ENCODE measurements at regions not wholly inside any gene's neighbourhood (a gene's known extent, or its start where the extent isn't known, plus 50 kb on each side); places are given as distances from the start of the nearest gene placed in this dataset.
"Not testable (repeated sequence)": the region's sequence is repeated elsewhere in the genome, so short reads cannot be mapped to it uniquely, and the experiment has no call there.

DNA sequence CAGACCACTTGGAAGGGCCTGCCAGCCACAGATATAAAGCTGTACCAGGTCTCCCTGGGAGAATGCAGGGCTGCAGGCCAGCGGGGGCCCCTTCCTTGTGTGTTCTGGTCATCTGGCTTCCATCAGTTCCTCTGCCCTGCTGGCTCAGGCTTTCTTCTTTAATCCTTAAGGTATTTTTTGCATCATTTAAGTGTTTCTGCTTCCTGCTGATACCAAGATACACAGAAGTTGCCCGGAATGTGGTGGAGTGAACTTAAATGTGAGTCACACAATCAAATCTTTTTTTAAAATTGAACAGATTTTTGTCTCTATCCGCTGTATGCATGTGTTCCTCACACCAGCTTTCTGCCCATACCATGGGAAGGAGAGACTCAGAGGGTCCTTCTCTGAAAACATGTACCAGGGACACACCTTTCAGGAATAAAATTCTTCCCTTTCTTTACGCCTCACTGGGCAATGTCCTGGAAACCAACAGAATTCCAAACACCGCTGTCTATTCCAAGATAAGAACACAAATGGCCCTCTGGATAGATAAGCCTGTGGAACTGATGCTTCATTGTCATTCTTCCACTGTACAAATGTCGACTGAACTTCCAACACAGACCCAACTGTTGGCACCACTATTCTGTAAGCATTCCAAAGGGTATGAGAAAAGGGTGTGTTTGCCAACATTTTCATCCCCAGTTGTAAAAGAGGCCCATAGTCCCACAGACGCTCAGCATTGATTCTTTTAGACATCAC is 206.2 kb upstream of the MYLIP start:
- DNase-seq = no peak

DNA sequence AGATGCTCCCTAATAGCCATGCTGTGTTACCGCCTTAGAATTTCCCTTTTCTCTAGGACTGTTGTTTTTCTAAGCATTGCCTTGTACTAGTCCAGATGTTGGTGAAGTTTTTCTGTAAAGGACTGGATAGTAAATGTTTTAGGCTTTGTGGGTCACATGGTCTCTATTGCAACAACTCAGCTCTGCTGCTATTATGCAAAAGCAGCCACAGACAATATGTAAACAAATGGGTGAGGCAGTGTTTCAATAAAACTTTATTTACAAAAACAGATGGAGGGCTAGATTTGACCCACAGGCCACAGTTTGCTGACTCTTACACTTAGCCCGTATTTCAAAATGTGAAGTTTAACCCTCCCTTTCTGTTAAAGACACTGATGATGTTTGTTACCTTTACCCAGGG is 207.6 kb upstream of the MYLIP start:
- no peak for DNase-seq

DNA sequence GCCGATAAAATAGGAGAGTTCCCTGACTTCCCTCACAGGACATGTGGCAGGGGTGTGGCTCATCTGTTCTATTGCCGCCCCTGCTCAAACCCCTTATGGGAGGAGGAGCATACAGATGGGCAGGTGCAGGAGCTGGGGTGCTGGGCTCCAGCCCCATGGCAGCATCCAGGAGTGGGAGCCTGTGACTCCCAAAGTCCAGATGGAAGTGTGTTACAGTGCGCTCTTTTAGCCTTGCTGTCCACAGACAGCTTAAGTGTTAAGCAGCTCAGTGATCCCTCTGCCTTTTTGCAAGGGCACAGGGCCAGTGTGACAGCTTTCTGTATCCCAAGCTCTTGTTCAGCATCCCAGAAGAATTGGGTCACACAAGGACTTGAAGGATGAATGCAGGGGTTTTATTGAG is 212.3 kb upstream of the MYLIP start:
- no peak for DNase-seq

DNA sequence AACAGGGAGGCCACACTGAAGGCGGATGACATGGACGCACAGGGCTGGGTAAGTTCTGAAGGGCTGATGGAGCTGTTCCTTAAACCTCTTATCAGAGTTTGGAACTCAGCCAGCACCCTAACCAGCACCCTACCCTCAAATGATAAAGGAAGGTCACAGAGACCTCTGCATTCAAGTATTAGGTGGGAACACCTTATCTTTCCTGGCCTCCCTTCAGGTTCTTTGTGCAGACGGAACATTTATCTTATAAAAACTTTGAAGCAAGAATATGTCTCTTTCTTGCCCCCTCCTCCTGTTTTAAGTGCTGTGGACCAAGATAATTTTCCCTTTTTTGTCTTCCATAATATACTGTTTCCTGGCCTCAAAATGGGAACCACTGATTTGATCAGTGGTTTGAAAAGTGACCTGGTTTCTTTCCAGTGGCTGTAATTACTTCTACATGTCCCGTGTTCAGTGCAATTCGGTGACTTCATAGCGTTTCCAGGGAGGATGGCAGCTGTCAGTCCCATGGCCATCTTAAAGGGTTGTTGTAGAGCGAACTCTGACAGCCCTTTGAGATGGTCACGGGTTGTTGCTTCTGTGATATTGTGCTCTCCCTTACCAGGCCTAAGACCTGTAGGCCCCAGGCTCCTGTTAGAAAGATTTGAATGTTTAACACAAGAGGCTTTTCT is 213.2 kb upstream of the MYLIP start:
- no peak for DNase-seq

DNA sequence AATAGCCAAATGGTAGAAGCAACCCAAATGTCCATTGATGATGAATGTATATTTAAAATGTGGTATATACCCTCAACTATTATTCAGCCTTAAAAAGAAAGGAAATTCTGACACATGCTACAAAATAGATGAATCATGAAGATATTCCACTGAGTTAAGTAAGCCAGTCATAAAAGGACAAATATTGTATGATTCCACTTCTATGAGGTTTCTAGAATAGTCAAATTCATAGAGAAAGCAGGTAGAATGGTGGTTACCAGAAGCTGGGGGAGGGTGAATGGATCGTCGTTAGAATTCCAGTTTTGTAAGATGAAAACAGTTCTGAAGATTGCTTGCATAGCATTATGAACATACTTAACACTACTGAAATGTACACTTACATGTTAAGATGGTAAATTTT is 214.3 kb upstream of the MYLIP start:
- DNase-seq = no peak

DNA sequence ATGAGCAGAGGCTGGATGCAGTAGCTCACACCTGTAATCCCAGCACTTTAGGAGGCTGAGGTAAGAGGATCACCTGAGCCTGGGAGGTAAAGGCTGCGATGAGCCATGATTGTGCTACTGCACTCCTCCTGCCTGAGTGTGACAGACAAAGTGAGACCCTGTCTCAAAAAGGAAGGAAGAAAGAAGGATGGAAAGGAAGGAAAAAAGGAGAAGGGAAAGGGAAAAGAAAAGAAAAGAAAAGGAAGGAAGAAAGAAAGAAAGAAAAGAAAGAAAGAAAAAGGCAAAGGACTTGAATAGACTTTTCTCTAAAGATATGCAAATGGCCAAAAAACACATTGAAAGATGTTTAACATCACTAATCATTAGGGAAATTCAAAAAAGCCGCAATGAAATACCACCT is 215.3 kb upstream of the MYLIP start:
- DNase-seq = no peak

DNA sequence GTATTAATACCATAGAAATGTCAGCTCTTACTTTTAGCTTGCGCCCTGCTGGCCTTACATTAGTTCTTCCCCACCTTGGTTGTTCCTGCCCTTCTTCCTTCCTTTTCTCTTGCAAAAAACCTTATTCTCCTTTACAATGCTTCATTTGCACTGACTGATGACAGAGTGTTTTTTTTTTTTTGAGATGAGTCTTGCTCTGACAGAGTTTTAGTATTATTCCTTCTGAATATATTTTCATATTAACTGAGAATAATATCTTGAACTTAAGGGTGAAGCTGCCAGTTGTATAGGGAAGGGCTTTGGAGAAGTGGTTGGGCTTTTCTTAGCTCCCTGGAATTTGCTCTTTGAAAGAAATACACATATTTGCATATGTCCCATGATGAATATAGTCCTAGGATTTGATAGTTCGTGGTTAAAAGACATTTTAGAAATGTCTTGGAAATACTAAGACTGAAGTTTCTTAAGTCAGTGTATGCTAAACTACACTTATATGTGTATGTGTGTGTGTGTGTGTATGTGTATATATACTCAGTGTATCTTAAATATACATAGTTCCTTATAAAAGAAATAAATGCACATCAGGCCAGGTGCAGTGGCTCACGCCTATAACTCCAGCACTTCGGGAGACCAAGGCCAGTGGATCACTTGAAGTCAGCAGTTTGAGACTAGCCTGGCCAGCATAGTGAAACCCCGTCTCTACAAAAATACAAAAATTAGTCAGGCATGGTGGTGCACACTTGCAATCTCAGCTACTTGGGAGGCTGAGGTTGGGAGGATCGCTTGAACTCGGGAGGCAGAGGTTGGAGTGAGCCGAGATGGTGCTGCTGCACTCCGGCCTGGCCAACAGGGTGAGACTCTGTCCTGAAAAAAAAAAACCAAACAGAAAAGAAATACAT is 216.1 kb upstream of the MYLIP start:
- no peak for DNase-seq

DNA sequence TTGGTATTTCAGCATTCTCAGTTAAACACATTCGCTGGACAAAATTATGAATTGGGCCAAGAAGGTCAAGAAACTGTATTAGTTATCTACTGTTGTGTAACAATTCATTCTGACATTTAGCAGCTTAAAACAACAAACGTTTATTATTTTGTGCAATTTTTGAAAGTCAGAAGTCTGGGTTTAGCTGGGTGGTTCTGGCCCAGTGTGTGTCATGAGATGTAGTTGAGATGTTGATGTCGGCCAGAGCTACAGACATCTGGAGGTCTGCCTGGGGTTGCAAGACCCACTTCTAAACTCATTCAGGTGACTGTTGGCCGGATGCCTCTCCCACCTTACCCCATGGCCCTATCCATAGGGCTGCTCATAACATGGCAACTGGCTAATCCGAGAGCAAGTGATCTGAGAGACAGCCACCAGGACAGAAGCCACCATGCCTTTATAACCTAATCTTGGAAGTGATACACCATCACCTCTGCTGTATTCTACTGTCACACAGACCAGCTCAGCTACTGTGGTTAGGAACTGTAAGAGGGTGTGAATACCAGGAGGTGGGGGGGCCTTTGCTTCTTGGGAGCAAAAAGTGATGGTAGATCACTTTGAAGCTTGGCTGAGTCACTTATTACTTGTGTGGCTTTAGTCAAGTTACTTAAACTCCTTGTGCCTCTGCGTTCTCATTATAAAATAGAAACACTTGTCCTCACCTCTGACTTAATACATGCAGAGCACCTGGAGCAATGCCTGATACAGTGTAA is 217.0 kb upstream of the MYLIP start:
- DNase-seq = no peak

DNA sequence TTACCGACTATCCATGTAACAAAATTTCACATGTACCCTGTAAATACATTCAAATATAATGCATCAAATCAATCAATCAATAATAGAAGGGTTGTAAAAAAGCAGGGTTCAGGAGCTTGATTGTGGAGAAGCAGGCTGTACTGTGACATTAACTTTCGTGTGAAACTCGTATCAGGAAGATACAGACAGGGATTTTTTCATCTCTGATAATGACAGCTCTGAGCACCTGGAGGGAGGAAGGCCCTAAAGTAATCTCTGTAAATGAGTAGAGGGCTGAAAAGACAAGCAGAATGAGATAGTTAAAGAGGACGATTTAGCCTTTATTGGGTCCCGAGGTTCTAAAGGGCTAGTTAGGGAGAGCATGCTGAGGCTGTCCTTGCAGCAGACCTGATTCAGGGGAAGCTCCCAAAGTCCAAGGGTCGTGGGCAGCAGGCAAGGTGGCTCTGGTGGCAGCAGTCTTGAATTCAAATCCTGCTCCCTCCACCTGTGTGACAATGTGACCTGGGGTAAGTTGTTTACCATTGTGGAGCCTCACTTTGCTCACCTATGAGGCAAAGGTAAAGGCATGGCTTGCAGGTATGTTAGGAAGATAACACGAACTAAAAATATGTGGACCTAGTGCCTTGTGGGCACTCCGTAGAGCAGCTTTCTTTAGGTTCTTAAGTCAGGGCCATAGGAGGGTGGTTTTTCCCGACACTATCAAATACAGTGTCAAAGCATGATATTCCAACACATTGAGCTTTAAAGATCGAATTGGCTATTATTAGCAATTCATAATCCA is 219.4 kb upstream of the MYLIP start:
- DNase-seq = no peak

DNA sequence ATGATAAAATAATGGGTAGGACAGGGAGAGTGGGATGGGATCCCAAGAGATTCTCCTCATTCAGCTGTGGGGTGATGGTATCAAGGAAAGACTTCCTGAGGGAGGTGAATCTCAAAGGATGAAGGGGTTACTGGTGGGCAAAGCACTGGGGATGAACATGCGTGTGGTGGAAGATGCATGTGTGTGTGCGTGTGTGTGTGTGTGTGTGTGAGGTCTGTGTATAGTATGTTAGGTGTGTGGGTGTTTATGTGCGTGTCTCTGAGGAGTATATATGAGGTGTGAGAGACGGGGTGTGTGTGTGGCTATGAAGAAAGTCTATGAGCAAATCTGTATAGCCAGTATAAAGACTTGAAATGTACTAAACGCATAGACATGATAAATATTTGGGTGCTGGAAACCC is 220.0 kb upstream of the MYLIP start:
- DNase-seq = no peak

DNA sequence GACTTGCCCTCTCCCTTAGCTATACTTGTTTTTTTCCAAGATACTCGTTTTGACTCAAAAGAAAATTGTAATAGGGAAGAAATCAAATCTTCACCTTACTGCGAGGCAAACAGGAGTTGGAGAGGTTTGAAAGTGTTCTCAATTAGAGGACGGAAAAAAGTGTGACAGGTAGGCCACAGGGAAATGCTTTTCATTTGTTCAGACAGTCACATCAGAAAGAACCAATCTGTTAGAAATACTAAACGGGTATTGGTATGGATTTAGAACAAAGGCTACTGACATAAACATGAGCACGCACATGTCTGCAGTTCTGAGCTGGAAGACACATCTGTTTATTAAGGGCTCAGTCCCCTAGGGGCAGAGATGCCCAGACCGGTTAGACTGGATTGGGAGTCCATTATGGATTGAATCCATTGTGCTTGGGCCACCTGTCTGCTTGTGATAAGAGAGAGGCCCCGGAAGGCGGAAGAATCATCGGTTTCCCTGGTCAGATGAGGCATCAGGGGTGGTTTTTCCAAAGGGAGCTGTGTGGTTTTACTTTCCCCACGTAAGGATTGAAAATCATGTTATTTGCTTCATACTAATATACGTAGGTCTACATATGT is 220.9 kb upstream of the MYLIP start:
- no peak for DNase-seq

DNA sequence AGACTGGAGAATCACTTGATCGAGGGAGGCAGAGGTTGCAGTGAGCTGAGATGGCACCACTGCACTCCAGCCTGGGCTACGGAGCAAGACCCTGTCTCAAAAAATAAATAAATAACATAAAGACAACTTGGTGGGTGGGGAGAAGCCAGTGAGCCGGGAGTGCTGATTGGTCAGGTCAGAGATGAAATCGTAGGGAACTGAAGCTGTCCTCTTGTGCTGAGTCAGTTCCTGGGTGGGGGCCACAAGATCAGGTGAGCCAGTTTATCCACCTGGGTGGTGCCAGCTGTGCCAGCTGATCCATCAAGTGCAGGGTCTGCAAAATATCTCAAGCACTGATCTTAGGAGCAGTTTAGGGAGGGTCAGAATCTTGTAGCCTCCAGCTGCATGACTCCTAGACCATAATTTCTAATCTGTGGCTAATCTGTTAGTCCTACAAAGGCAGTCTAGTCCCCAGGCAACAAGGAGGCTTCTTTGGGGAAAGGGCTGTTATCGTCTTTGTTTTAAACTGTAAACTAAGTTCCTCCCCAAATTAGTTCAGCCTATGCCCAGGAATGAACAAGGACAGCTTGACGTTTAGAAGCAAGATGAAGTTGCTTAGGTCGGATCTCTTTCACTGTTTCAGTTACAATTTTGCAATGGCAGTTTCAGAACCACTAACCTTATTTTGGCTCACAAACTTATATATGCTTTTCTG is 221.5 kb upstream of the MYLIP start:
- not testable (repeated sequence) for DNase-seq

DNA sequence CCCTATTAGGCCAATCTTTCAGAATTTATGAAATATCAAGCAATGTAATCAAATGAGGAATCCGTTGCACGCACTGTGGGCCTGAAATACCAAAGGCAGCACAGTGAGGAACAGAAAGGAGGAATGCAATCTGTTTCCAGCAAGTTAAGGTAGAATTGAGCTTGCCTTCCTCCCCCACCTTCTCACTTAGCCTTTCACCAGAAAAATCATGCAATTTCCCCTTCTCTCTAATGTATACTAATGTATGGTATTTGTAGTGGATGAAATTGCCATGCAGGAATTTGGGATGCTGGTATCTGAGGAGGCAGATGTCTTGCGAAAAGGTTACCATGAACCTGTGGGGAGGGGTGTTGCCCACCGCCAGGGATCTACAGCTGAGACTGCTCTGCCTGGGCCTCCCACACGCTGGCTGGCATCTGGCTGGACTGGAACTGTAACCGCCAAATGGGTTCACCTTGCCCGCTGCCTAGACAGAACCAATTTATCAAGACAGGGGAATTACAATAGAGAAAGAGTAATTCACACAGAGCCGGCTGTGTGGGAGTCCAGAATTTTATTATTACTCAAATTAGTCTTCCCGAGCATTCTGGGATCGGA is 222.4 kb upstream of the MYLIP start:
- DNase-seq = no peak

DNA sequence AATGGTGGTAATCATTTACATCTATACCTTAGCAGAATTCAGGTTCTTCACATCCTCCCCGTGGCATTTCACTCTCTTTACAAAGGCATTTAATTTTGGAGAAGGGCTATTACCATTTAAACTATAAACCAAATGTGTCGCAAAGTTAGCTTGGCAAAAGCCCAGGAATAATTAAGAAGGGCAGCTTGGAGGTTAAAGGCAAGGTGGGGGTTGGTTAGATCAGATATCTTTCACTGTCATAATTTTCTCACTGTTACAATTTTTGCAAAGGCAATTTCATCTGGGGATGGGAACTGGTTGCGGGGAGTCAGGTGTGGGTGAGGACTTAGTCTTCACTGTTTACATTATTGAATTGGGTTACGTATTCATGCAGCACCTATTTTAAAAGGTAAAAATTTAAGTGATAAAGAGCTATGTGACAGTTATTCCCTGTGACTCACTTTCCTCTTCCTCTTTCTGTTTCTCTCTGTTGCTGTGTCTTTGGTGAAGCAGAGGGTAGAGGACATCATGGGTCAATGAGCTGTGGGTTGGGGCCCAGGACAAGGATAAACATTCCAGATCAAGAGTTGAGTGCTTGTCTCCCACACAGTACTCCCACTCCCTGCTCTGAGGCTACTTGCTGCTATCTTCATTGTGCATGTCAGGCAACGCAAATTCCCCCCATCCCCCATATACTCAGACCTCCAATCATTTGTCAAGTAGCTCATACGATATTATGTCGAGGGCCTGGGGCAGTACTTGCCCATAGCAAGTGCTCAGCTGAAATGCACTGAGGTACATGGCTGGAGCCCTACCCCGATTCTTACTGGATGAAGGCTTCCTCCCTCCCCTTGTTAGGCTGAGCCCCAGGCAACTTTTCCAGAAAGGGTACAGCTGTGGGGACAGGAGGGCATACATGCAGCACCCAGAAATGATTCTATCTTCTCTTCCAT is 223.1 kb upstream of the MYLIP start:
- no peak for DNase-seq

DNA sequence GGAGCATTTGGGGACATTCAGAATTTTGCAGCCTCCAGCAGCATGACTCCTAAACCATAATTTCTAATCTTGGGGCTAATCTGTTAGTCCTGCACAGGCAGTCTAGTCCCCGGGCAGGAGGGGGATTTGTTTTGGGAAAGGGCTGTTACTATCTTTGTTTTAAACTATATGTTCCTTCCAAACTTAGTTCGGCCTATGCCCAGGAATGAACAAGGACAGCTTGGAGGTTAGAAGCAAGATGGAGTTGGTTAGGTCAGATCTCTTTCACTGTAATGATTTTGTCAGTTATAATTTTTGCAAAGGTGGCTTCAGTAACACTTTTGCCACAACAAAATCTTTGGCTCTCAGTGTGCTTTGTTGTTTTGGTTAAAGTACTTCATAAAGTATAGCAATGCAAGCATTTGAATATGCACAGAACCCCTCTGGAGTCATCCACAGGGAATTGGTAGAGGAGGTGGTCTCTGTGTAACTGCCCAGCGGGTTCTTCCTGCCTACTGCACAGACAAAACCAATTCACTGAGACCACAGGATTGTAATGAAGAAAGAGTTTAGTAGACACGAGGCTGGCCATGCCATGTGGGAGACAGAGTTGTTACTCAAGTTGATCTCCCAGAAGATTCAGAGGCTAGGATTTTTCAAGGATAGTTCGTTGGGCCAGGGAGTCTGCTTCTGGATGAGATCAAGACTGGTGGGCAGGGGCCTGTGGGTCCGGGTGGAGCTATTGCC is 224.1 kb upstream of the MYLIP start:
- no peak for DNase-seq

DNA sequence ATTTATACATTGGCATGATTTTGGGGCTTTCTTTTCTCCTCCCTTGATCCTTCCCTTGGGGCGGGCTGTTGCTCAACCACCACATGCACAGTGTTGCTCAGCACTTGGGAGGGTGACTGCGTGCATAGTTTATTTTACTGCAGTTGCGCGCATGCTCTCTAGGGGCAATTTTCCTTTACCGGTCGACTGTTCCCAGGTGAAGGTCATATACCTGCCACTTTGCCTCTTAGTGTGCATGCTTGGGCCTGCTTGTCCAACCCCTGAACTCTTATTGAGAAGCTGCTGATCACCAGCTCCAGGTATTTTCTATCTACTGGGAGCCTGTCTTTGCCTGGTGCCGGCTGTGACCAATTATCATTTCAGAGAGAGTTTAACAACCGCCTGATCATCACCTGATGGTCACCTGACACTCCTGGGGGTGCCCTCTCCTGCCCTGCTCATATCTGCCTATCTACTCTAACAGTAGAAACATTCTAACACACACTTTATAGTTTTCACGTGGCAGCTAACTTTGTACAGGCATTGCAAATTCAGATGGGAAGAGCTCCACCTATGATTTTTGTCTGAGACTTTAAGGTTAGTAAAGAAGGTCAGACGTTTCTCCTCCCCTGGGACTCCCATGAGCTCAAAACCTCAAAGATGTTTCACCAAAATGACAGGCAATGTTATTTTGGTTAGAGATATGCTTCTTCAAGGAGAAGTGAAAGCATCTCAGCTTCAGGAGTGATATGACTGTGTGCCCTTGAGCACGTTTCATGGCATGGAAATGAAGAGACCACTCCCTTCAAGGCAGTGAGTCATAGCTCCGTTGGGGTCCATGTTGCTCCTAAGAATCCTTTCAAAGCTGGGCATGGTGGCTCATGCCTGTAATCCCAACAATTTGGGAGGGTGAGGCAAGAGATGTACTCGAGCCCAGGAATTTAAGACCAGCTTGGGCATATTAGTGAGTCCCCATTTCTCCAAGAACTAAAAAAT is 227.5 kb upstream of the MYLIP start:
- DNase-seq = no peak

DNA sequence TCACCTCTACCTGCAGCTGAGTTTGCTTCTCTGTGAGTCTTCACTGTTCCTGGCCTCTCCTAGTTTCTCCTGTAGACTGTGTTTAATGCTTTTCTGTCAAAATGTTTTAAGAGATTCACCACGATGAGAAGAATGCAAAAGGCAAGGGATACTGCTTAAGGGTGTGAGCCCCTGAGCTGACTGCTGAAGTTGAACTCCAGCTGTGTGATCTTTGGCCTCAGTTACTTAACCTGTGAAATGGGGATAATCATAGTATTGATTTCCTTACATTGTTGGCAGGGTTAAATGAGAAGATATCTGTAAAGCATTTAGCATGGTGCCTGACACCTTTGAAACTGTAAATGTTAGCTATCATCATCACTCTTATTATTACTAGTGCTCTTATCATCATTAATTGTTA is 230.2 kb upstream of the MYLIP start:
- DNase-seq = no peak

All from CD4-positive, alpha-beta T cell treated with Interleukin-6 for 4 hours (primary cell).